ENCODE measurements at regions not wholly inside any gene's neighbourhood (a gene's known extent, or its start where the extent isn't known, plus 50 kb on each side); places are given as distances from the start of the nearest gene placed in this dataset.

- Histone ChIP-seq H3K4me3 (replicated peaks; ENCODE audit: insufficient read depth, low read length) (no peak overlapping the region), H3K27me3 (ENCODE audit: insufficient read depth, poor library complexity, severe bottlenecking) (no peaks in the 10 kb centered on the region), H3K27ac (replicated peaks) (no peak overlapping the region)
- no peak for TF ChIP-seq SPI1 (IDR thresholded peaks at IDR 0.05; ENCODE audit: borderline replicate concordance, low read depth)
- TF ChIP-seq, protein P1, sequence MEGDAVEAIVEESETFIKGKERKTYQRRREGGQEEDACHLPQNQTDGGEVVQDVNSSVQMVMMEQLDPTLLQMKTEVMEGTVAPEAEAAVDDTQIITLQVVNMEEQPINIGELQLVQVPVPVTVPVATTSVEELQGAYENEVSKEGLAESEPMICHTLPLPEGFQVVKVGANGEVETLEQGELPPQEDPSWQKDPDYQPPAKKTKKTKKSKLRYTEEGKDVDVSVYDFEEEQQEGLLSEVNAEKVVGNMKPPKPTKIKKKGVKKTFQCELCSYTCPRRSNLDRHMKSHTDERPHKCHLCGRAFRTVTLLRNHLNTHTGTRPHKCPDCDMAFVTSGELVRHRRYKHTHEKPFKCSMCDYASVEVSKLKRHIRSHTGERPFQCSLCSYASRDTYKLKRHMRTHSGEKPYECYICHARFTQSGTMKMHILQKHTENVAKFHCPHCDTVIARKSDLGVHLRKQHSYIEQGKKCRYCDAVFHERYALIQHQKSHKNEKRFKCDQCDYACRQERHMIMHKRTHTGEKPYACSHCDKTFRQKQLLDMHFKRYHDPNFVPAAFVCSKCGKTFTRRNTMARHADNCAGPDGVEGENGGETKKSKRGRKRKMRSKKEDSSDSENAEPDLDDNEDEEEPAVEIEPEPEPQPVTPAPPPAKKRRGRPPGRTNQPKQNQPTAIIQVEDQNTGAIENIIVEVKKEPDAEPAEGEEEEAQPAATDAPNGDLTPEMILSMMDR (IDR thresholded peaks at IDR 0.05; ENCODE audit: insufficient read depth, low read length), result no peak
- TF ChIP-seq, protein P2, sequence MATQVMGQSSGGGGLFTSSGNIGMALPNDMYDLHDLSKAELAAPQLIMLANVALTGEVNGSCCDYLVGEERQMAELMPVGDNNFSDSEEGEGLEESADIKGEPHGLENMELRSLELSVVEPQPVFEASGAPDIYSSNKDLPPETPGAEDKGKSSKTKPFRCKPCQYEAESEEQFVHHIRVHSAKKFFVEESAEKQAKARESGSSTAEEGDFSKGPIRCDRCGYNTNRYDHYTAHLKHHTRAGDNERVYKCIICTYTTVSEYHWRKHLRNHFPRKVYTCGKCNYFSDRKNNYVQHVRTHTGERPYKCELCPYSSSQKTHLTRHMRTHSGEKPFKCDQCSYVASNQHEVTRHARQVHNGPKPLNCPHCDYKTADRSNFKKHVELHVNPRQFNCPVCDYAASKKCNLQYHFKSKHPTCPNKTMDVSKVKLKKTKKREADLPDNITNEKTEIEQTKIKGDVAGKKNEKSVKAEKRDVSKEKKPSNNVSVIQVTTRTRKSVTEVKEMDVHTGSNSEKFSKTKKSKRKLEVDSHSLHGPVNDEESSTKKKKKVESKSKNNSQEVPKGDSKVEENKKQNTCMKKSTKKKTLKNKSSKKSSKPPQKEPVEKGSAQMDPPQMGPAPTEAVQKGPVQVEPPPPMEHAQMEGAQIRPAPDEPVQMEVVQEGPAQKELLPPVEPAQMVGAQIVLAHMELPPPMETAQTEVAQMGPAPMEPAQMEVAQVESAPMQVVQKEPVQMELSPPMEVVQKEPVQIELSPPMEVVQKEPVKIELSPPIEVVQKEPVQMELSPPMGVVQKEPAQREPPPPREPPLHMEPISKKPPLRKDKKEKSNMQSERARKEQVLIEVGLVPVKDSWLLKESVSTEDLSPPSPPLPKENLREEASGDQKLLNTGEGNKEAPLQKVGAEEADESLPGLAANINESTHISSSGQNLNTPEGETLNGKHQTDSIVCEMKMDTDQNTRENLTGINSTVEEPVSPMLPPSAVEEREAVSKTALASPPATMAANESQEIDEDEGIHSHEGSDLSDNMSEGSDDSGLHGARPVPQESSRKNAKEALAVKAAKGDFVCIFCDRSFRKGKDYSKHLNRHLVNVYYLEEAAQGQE (IDR thresholded peaks at IDR 0.05; ENCODE audit: insufficient replicate concordance, low read depth), result no peak
- no peak for DNase-seq (ENCODE audit: low read depth in 1 of 2, low spot score in 1 of 2)
Observed at GRCh38 chr2:106020821-106021661, 173.1 kb downstream of the UXS1 start.

DNA sequence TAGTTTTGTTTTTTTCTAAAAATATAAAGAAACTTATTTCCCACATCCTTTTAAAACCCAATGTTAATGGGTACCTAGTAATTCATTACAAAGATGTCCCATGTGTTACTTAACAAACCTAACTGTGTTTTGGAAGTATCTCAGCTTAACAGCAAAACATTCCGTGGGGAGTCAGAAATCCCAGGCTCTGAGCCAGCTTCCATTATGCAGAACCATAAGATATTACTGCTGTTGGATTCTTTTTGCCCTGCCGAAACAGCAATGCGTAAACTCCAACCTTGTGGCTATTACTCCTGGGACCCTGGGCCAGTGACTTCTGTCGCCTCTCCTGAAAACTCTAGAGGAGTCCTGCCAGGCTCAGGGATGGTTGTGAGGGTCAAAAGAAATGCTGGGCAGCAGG is 174.1 kb downstream of the UXS1 start:
- Histone ChIP-seq H3K27ac (replicated peaks) (no peak overlapping the region), H3K4me3 (replicated peaks; ENCODE audit: insufficient read depth, low read length) (no peak overlapping the region), H3K27me3 (ENCODE audit: insufficient read depth, poor library complexity, severe bottlenecking) (no peaks in the 10 kb centered on the region)
- DNase-seq (ENCODE audit: low read depth in 1 of 2, low spot score in 1 of 2), result no peak
- TF ChIP-seq, protein P1 (IDR thresholded peaks at IDR 0.05; ENCODE audit: insufficient read depth, low read length), result no peak
- TF ChIP-seq SPI1 (IDR thresholded peaks at IDR 0.05; ENCODE audit: borderline replicate concordance, low read depth), result no peak
- no peak for TF ChIP-seq POLR2AphosphoS5 (IDR thresholded peaks at IDR 0.05; ENCODE audit: low read depth)
- TF ChIP-seq, protein P2 (IDR thresholded peaks at IDR 0.05; ENCODE audit: insufficient replicate concordance, low read depth), result no peak
- TF ChIP-seq GABPA (IDR thresholded peaks at IDR 0.05; ENCODE audit: low read depth), result no peak

- Histone ChIP-seq H3K27me3 (ENCODE audit: insufficient read depth, poor library complexity, severe bottlenecking) (no peaks in the 10 kb centered on the region), H3K4me3 (replicated peaks; ENCODE audit: insufficient read depth, low read length) (no peak overlapping the region), H3K27ac (replicated peaks) (no peak overlapping the region)
- no peak for DNase-seq (ENCODE audit: low read depth in 1 of 2, low spot score in 1 of 2)
- TF ChIP-seq POLR2AphosphoS5 (IDR thresholded peaks at IDR 0.05; ENCODE audit: low read depth) (no peak), GABPA (IDR thresholded peaks at IDR 0.05; ENCODE audit: low read depth) (no peak), SPI1 (IDR thresholded peaks at IDR 0.05; ENCODE audit: borderline replicate concordance, low read depth) (no peak)
- TF ChIP-seq, protein P2 (IDR thresholded peaks at IDR 0.05; ENCODE audit: insufficient replicate concordance, low read depth), result no peak
- TF ChIP-seq, protein P1 (IDR thresholded peaks at IDR 0.05; ENCODE audit: insufficient read depth, low read length), result no peak
Observed at GRCh38 chr2:106018141-106018540, 176.0 kb downstream of the UXS1 start.
